ENCODE measurements at regions not wholly inside any gene's neighbourhood (a gene's known extent, or its start where the extent isn't known, plus 50 kb on each side); places are given as distances from the start of the nearest gene placed in this dataset.

DNA sequence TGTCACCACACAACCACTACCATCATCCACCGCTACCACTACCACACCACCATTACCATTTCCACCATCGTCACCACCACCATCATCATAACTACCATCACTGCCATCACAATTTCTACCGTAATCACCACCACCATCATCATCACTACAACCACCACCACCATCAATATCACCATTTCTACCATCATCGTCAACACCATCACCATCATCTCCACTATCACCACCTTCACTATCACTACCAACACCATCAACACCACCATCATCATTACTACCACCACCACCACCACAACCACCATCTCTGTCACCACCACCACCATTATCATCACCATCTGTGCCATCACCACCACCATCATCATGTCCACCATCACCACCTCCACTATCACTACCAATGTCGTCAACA is 524.5 kb upstream of the C16orf82 start:
- Mint-ChIP-seq H3K4me1 (ENCODE audit: low read depth, unreplicated experiment) (no peaks in the 10 kb centered on the region), H3K9me3 (ENCODE audit: low read depth, unreplicated experiment) (peaks cover 3% of the 10 kb centered on the region), H3K27me3 (ENCODE audit: unreplicated experiment) (no peaks in the 10 kb centered on the region), H3K4me3 (ENCODE audit: low read depth, unreplicated experiment) (no peak overlapping the region), H3K27ac (ENCODE audit: unreplicated experiment) (no peak overlapping the region), H3K36me3 (ENCODE audit: insufficient read depth, unreplicated experiment) (no peaks in the 10 kb centered on the region)
- no peak for DNase-seq
- TF ChIP-seq, protein P1, sequence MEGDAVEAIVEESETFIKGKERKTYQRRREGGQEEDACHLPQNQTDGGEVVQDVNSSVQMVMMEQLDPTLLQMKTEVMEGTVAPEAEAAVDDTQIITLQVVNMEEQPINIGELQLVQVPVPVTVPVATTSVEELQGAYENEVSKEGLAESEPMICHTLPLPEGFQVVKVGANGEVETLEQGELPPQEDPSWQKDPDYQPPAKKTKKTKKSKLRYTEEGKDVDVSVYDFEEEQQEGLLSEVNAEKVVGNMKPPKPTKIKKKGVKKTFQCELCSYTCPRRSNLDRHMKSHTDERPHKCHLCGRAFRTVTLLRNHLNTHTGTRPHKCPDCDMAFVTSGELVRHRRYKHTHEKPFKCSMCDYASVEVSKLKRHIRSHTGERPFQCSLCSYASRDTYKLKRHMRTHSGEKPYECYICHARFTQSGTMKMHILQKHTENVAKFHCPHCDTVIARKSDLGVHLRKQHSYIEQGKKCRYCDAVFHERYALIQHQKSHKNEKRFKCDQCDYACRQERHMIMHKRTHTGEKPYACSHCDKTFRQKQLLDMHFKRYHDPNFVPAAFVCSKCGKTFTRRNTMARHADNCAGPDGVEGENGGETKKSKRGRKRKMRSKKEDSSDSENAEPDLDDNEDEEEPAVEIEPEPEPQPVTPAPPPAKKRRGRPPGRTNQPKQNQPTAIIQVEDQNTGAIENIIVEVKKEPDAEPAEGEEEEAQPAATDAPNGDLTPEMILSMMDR (IDR thresholded peaks at IDR 0.05; ENCODE audit: unreplicated experiment), result no peak
- intact Hi-C loops (cut with micrococcal nuclease; ENCODE audit: unreplicated experiment), result no loop called here
- CTCF ChIA-PET, result no interaction called here
- no TSS peak for BruUV-seq (replicated peaks)

DNA sequence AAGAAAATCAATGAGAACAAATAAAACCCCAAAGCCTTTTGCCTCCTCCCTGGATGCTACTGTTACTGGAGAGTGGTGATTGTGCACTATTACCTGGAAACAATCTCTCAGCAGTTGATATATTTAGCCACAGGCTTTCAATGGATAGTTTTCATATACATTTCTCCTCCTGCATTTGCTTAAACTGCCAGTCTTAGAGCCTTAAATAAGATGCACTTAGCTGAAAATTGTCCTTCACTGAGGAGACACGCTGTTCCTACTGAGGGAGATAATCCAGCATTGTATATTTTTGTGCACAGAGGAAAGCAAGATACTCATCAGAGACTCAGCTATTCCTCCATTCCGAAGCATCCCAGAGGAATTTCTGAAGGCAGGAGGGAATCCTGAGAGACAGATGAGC is 520.2 kb upstream of the C16orf82 start:
- CTCF ChIA-PET, result no interaction called here

DNA sequence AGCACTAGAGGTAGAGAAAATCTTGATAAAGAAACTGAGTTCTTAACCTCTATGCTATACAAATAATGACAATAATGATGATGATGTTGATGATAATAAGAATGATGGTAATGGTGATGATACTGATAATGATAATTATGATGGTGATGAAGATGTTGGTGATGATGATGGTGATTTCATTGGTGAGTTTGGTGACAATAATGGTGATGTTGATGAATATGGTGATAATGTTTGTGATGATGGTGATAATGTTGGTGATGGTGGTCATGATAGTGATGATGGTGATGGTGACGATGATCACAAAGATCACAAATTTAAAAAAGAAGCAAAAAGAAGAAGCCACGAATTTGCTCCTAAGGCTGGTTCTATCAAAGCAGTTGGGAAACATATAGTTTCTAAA is 519.0 kb upstream of the C16orf82 start:
- Mint-ChIP-seq H3K27ac (ENCODE audit: unreplicated experiment) (no peak overlapping the region), H3K4me3 (ENCODE audit: low read depth, unreplicated experiment) (no peak overlapping the region), H3K27me3 (ENCODE audit: unreplicated experiment) (no peaks in the 10 kb centered on the region), H3K36me3 (ENCODE audit: insufficient read depth, unreplicated experiment) (no peaks in the 10 kb centered on the region), H3K4me1 (ENCODE audit: low read depth, unreplicated experiment) (no peaks in the 10 kb centered on the region), H3K9me3 (ENCODE audit: low read depth, unreplicated experiment) (no peaks in the 10 kb centered on the region)
- TF ChIP-seq, protein P1 (IDR thresholded peaks at IDR 0.05; ENCODE audit: unreplicated experiment), result no peak
- intact Hi-C loops (cut with micrococcal nuclease; ENCODE audit: unreplicated experiment), result no loop called here
- no peak for DNase-seq
- BruUV-seq (replicated peaks), result no TSS peak
- CTCF ChIA-PET, result no interaction called here

More for the DNA sequence above, 520.2 kb upstream of the C16orf82 start:
- BruUV-seq (replicated peaks), result no TSS peak
- TF ChIP-seq, protein P1 (IDR thresholded peaks at IDR 0.05; ENCODE audit: unreplicated experiment), result no peak
- Mint-ChIP-seq H3K4me3 (ENCODE audit: low read depth, unreplicated experiment) (no peak overlapping the region), H3K27me3 (ENCODE audit: unreplicated experiment) (no peaks in the 10 kb centered on the region), H3K36me3 (ENCODE audit: insufficient read depth, unreplicated experiment) (no peaks in the 10 kb centered on the region), H3K27ac (ENCODE audit: unreplicated experiment) (no peak overlapping the region), H3K4me1 (ENCODE audit: low read depth, unreplicated experiment) (no peaks in the 10 kb centered on the region), H3K9me3 (ENCODE audit: low read depth, unreplicated experiment) (no peaks in the 10 kb centered on the region)
- DNase-seq, result no peak
- intact Hi-C loops (cut with micrococcal nuclease; ENCODE audit: unreplicated experiment), result no loop called here

DNA sequence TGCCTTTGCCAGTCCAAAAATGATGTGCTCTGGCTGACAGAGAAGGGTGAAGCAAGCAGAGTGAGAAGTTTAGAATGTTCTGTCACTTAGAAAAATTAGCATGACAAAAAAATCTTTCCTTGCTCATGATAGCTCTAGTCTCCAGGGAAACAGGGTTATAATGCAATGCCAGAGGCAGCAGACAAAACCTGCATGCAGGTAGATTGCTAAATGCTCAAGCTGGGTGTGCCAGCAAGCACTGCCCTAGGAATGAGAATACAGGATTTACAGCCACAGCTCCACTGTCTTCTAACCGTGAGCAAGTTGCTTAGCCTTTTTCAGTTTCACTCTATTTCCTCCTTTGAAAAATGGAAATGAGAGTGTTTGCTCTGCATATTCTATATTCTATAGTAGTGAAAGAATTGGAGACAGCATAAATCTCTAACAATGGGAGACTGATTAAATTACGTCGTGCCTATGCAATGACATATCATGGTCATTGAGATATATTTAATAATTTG is 516.6 kb upstream of the C16orf82 start:
- CTCF ChIA-PET, result interaction anchor here (0.6 kb wide), 1 partner anchor 560 kb away, joined by 4 read pairs; no protein-coding TSS in a partner anchor
- TF ChIP-seq, protein P1 (IDR thresholded peaks at IDR 0.05; ENCODE audit: unreplicated experiment), result no peak
- Mint-ChIP-seq H3K9me3 (ENCODE audit: low read depth, unreplicated experiment) (no peaks in the 10 kb centered on the region), H3K36me3 (ENCODE audit: insufficient read depth, unreplicated experiment) (no peaks in the 10 kb centered on the region), H3K27ac (ENCODE audit: unreplicated experiment) (no peak overlapping the region), H3K27me3 (ENCODE audit: unreplicated experiment) (no peaks in the 10 kb centered on the region), H3K4me1 (ENCODE audit: low read depth, unreplicated experiment) (no peaks in the 10 kb centered on the region), H3K4me3 (ENCODE audit: low read depth, unreplicated experiment) (no peak overlapping the region)
- intact Hi-C loops (cut with micrococcal nuclease; ENCODE audit: unreplicated experiment), result no loop called here
- no peak for DNase-seq
- no TSS peak for BruUV-seq (replicated peaks)

Measured in Calu3 (cell line).